H1 (cell line): ENCODE measurements at regions not wholly inside any gene's neighbourhood (a gene's known extent, or its start where the extent isn't known, plus 50 kb on each side); places are given as distances from the start of the nearest gene placed in this dataset.

Experiments
- CTCF ChIA-PET: fragments of 300-600 bp; sonication (Branson Sonifier 250); formaldehyde crosslinking; loops from one replicate; lab custom pipeline; 2021; ENCODE audit not compliant: partially characterized antibody; lab: Charles Lee
- POLR2A ChIA-PET: fragments of 300-600 bp; sonication (Branson Sonifier 250); formaldehyde crosslinking; loops from one replicate; lab custom pipeline; 2021; ENCODE audit warnings: inconsistent platforms; ENCODE audit not compliant: partially characterized antibody; lab: Charles Lee
- DNase-seq, 2 experiments: peaks; one replicate each; pipeline versions ENCODE4 v3.0.0 to v3.0.0-alpha.2; 2010 to 2022; ENCODE audit warnings: low spot score in 2 of 2, low read depth in 1 of 2, mixed read lengths in 1 of 2
- FAIRE-seq: peaks from 2 replicates; lab custom pipeline; 2011; peaks lifted over from hg19 to GRCh38; lab: Jason Lieb, UNC
- H2AFZ ChIP-seq: 2 replicates; pipeline ENCODE4 v1.8.1; 2012; ENCODE audit warnings: low read length, inconsistent platforms
- H2AK5ac ChIP-seq: 2 replicates; pipeline ENCODE4 v1.6.1; 2013; ENCODE audit warnings: low read depth, low read length
- H2BK120ac ChIP-seq: replicated peaks from 2 replicates; pipeline ENCODE3; 2013; ENCODE audit warnings: low read depth, low read length, inconsistent platforms
- H2BK12ac ChIP-seq: 2 replicates; pipeline ENCODE4 v1.6.1; 2013; ENCODE audit warnings: low read depth, low read length
- H2BK15ac ChIP-seq: 2 replicates; pipeline ENCODE4 v1.6.1; 2013; ENCODE audit warnings: low read length
- H2BK20ac ChIP-seq: 2 replicates; pipeline ENCODE4 v1.6.1; 2013; ENCODE audit warnings: low read length
- H2BK5ac ChIP-seq: 2 replicates; pipeline ENCODE4 v1.6.1; 2013; ENCODE audit warnings: low read depth, low read length
- H3K14ac ChIP-seq: 2 replicates; pipeline ENCODE4 v1.6.1; 2013; ENCODE audit warnings: inconsistent platforms; ENCODE audit not compliant: insufficient read length
- H3K18ac ChIP-seq: 2 replicates; pipeline ENCODE4 v1.6.1; 2013; ENCODE audit warnings: low read length; ENCODE audit errors: extremely low read depth
- H3K23ac ChIP-seq: 2 replicates; pipeline ENCODE4 v1.6.1; 2013; ENCODE audit warnings: inconsistent platforms; ENCODE audit not compliant: insufficient read length
- H3K23me2 ChIP-seq: 2 replicates; pipeline ENCODE4 v1.6.1; 2013; ENCODE audit warnings: low read depth, low read length
- H3K27ac ChIP-seq: 2 replicates; pipeline ENCODE4 v1.6.1; 2011; ENCODE audit warnings: low read depth, low read length, inconsistent platforms
- H3K27me3 ChIP-seq, 4 experiments: replicated peaks in 1 of 4; 1 replicate in 1 of 4; 2 replicates in 3 of 4; pipeline versions ENCODE4 v1.6.1 to v1.8.1; 2011 to 2013; ENCODE audit warnings: low read length in 3 of 4, mild to moderate bottlenecking in 3 of 4, inconsistent platforms in 2 of 4, mixed read lengths in 2 of 4, moderate library complexity in 1 of 4; ENCODE audit not compliant: control insufficient read depth in 3 of 4, insufficient read depth in 3 of 4; ENCODE audit errors: extremely low read depth in 1 of 4
- H3K36me3 ChIP-seq, 4 experiments: 2 replicates each; pipeline versions ENCODE4 v1.6.1 to v1.8.1; 2011 to 2013; ENCODE audit warnings: mild to moderate bottlenecking in 4 of 4, low read length in 3 of 4, moderate library complexity in 2 of 4, control low read depth in 1 of 4, inconsistent platforms in 1 of 4; ENCODE audit not compliant: insufficient read depth in 4 of 4, control insufficient read depth in 2 of 4
- H3K4ac ChIP-seq: replicated peaks from 2 replicates; pipeline ENCODE3; 2013; ENCODE audit warnings: low read length, low read depth, mixed read lengths, inconsistent platforms; ENCODE audit not compliant: insufficient read length
- H3K4me1 ChIP-seq, 4 experiments: replicated peaks in 1 of 4; 1 replicate in 1 of 4; 2 replicates in 3 of 4; pipeline versions ENCODE4 v1.6.1 to v1.8.1; 2011 to 2013; ENCODE audit warnings: low read length in 3 of 4, inconsistent platforms in 2 of 4, mixed read lengths in 1 of 4; ENCODE audit not compliant: insufficient read depth in 4 of 4, control insufficient read depth in 3 of 4
- H3K4me2 ChIP-seq, 2 experiments: 2 replicates each; pipeline versions ENCODE4 v1.6.1 to v1.8.1; 2011 to 2013; ENCODE audit warnings: low read depth in 2 of 2, low read length in 2 of 2, control low read depth in 1 of 2, inconsistent platforms in 1 of 2, mild to moderate bottlenecking in 1 of 2; ENCODE audit not compliant: insufficient read depth in 1 of 2
- H3K4me3 ChIP-seq, 4 experiments: fragments of 200-600, 300-600 bp in 1 of 4; sonication (generic), shearing (Covaris generic), sonication (Bioruptor Twin) in 1 of 4; 2 replicates each; pipeline versions ENCODE4 v1.5.1 to v1.8.1; 2011 to 2016; ENCODE audit warnings: low read length in 4 of 4, low read depth in 3 of 4, control low read depth in 2 of 4, inconsistent platforms in 2 of 4, mild to moderate bottlenecking in 2 of 4, mixed read lengths in 1 of 4, moderate library complexity in 1 of 4; ENCODE audit not compliant: insufficient read depth in 2 of 4; ENCODE audit errors: extremely low read depth in 1 of 4
- H3K56ac ChIP-seq: replicated peaks from 2 replicates; pipeline ENCODE3; 2013; ENCODE audit warnings: low read depth, mild to moderate bottlenecking, mixed read lengths, low read length, inconsistent platforms; ENCODE audit not compliant: insufficient read length
- H3K79me1 ChIP-seq: 2 replicates; pipeline ENCODE4 v1.6.1; 2013; ENCODE audit warnings: low read depth, low read length, control low read depth
- H3K79me2 ChIP-seq, 2 experiments: 2 replicates each; pipeline versions ENCODE4 v1.6.1 to v1.8.1; 2012 to 2013; ENCODE audit warnings: low read length in 2 of 2, mild to moderate bottlenecking in 2 of 2, inconsistent platforms in 1 of 2; ENCODE audit not compliant: insufficient read depth in 2 of 2, control insufficient read depth in 1 of 2
- H3K9ac ChIP-seq, 4 experiments: replicated peaks in 1 of 4; 1 replicate in 1 of 4; 2 replicates in 3 of 4; pipeline versions ENCODE4 v1.6.1 to v1.8.1; 2011 to 2013; ENCODE audit warnings: low read depth in 3 of 4, low read length in 3 of 4, control low read depth in 2 of 4, mild to moderate bottlenecking in 2 of 4, moderate library complexity in 2 of 4, inconsistent platforms in 1 of 4; ENCODE audit errors: extremely low read depth in 1 of 4
- H3K9me3 ChIP-seq, 2 experiments: 2 replicates each; pipeline versions ENCODE4 v1.6.1 to v1.8.1; 2012 to 2013; ENCODE audit warnings: mild to moderate bottlenecking in 2 of 2, moderate library complexity in 2 of 2, control low read depth in 1 of 2, inconsistent platforms in 1 of 2, low read depth in 1 of 2, low read length in 1 of 2, mixed read lengths in 1 of 2; ENCODE audit not compliant: insufficient read depth in 2 of 2
- H4K20me1 ChIP-seq, 2 experiments: replicated peaks in 1 of 2; 2 replicates each; pipeline versions ENCODE3 to v1.8.1; 2011 to 2013; ENCODE audit warnings: inconsistent platforms in 2 of 2, low read length in 2 of 2, mild to moderate bottlenecking in 1 of 2; ENCODE audit not compliant: insufficient read depth in 2 of 2, control insufficient read depth in 1 of 2
- H4K5ac ChIP-seq: 2 replicates; pipeline ENCODE4 v1.6.1; 2013; ENCODE audit warnings: low read length, low read depth, mixed read lengths, inconsistent platforms; ENCODE audit not compliant: insufficient read length
- H4K8ac ChIP-seq: 2 replicates; pipeline ENCODE4 v1.8.0; 2013; ENCODE audit warnings: mild to moderate bottlenecking, moderate library complexity, low read length, inconsistent platforms; ENCODE audit not compliant: insufficient read depth; ENCODE audit errors: extremely low read depth
- H4K91ac ChIP-seq: replicated peaks from 2 replicates; pipeline ENCODE3; 2013; ENCODE audit warnings: low read length, mixed read lengths, inconsistent platforms; ENCODE audit not compliant: insufficient read length
- BACH1 ChIP-seq: IDR thresholded peaks from 2 replicates; pipeline ENCODE4 v1.6.1; 2012; ENCODE audit warnings: low read length, improper control_type of control experiment
- BCL11A ChIP-seq, 2 experiments: IDR thresholded peaks; one replicate each; pipeline ENCODE4 v1.6.1; 2011; ENCODE audit warnings: low read depth in 2 of 2, low read length in 2 of 2, mild to moderate bottlenecking in 2 of 2
- CEBPB ChIP-seq: IDR thresholded peaks from 2 replicates; pipeline ENCODE4 v1.6.1; 2012; ENCODE audit warnings: low read depth, low read length
- EZH2 ChIP-seq: fragments of 200-600 bp; sonication (generic); IDR thresholded peaks from 2 replicates; pipeline ENCODE4 v1.7.1; 2012; ENCODE audit warnings: low read depth, mild to moderate bottlenecking, moderate library complexity, low read length, inconsistent platforms; ENCODE audit not compliant: severe bottlenecking
- FOSL1 ChIP-seq: IDR thresholded peaks from 2 replicates; pipeline ENCODE4 v1.6.1; 2011; ENCODE audit warnings: mild to moderate bottlenecking, low read depth, low read length, moderate library complexity; ENCODE audit not compliant: insufficient read depth
- HDAC2 ChIP-seq, 2 experiments: fragments of 300-600 bp in 1 of 2; sonication (generic) in 1 of 2; IDR thresholded peaks; 2 replicates each; pipeline ENCODE4 v1.6.1; 2011 to 2012; ENCODE audit warnings: low read depth in 2 of 2, low read length in 2 of 2, mild to moderate bottlenecking in 2 of 2, moderate library complexity in 2 of 2, borderline replicate concordance in 1 of 2, inconsistent platforms in 1 of 2
- PHF8 ChIP-seq: fragments of 200-600 bp; sonication (generic); conservative IDR thresholded peaks from 2 replicates; pipeline ENCODE4 v1.7.1; 2012; ENCODE audit warnings: low read depth, mild to moderate bottlenecking, inconsistent platforms, low read length, moderate library complexity
- POU5F1 ChIP-seq: IDR thresholded peaks from 2 replicates; pipeline ENCODE4 v1.6.1; 2011; ENCODE audit warnings: low read depth, mild to moderate bottlenecking, low read length, moderate library complexity
- RFX5 ChIP-seq: IDR thresholded peaks from 2 replicates; pipeline ENCODE4 v1.6.1; 2011; ENCODE audit warnings: low read depth, low read length, improper control_type of control experiment, borderline replicate concordance
- SP1 ChIP-seq: IDR thresholded peaks from 2 replicates; pipeline ENCODE4 v1.6.1; 2011; ENCODE audit warnings: low read depth, low read length
- TAF7 ChIP-seq: optimal IDR thresholded peaks from 2 replicates; pipeline ENCODE3; 2011; ENCODE audit warnings: low read depth, mild to moderate bottlenecking, inconsistent platforms, low read length, moderate library complexity, borderline replicate concordance
- TEAD4 ChIP-seq: IDR thresholded peaks from 2 replicates; pipeline ENCODE4 v1.6.1; 2012; ENCODE audit warnings: low read depth, low read length, inconsistent platforms, mixed read lengths
- WGBS, 2 experiments: shearing (Covaris generic) in 1 of 2; methylation state at CpG; one replicate each; pipeline versions ENCODE4 v1.1.6 to v1.1.7; 2013 to 2015; ENCODE audit warnings: low lambda C conversion rate in 2 of 2, mixed read lengths in 2 of 2, inconsistent platforms in 1 of 2, low coverage in 1 of 2, missing lambda C conversion rate in 1 of 2; ENCODE audit not compliant: insufficient replicate concordance in 2 of 2, insufficient coverage in 1 of 2, insufficient read length in 1 of 2; ENCODE audit errors: extremely low coverage in 1 of 2, missing lambda C conversion rate in 1 of 2; 5-methylcytosine and 5-hydroxymethylcytosine counted together

- H3K4me3 ChIP-seq = no peak overlapping the region
- ChIA-PET CTCF (interaction anchor here (1.3 kb wide), 1 partner anchor 11 kb away, joined by 4 read pairs; no protein-coding TSS in a partner anchor), POLR2A (no interaction called here)
- H2BK120ac ChIP-seq = no peak overlapping the region
- DNase-seq = no peak
- no peaks in the 10 kb centered on the region for H3K4me1 ChIP-seq
- no peaks in the 10 kb centered on the region for H3K9me3 ChIP-seq
- no peaks in the 10 kb centered on the region for H4K20me1 ChIP-seq
- no peak overlapping the region for H4K5ac ChIP-seq
- H3K27me3 ChIP-seq = no peaks in the 10 kb centered on the region; a peak in 1 of 7 replicates
- H3K23me2 ChIP-seq = no peaks in the 10 kb centered on the region
- H2BK12ac ChIP-seq = no peak overlapping the region
- H3K18ac ChIP-seq = no peak overlapping the region
- 90% methylated on average over 2 of the region's 2 CpGs; no CpG with 5 or more reads in 1 of the 2 experiments for whole genome bisulfite sequencing, 2 experiments
- H2BK20ac ChIP-seq = no peak overlapping the region
- no peak overlapping the region for H2BK15ac ChIP-seq
- H3K79me2 ChIP-seq = no peaks in the 10 kb centered on the region
- no peak overlapping the region for H3K56ac ChIP-seq
- H3K4me2 ChIP-seq = no peak overlapping the region
- H3K9ac ChIP-seq = no peak overlapping the region
- no peak overlapping the region for H4K91ac ChIP-seq
- no peaks in the 10 kb centered on the region for H3K79me1 ChIP-seq
- H3K23ac ChIP-seq = no peak overlapping the region
- no peak overlapping the region for H4K8ac ChIP-seq
- H3K27ac ChIP-seq = no peak overlapping the region
- no peak overlapping the region for H3K14ac ChIP-seq
- no peaks in the 10 kb centered on the region for H3K36me3 ChIP-seq
- H2BK5ac ChIP-seq = no peak overlapping the region
- no peak overlapping the region for H2AFZ ChIP-seq
- no peak for FAIRE-seq
- no peak overlapping the region for H2AK5ac ChIP-seq
- H3K4ac ChIP-seq = no peak overlapping the region
- TF ChIP-seq POU5F1 = no peak
- TF ChIP-seq SP1 = no peak
- TF ChIP-seq TAF7 = no peak
- TF ChIP-seq CEBPB = no peak
- TF ChIP-seq HDAC2 (IDR thresholded peaks at IDR 0.05; ENCODE audit: borderline replicate concordance in 1 of 2, low read depth in 2 of 2, low read length in 2 of 2) = no peak
- no peak for TF ChIP-seq PHF8
- TF ChIP-seq BACH1 = no peak
- no peak for TF ChIP-seq EZH2
- TF ChIP-seq BCL11A (IDR thresholded peaks at IDR 0.05; ENCODE audit: low read depth in 2 of 2, low read length in 2 of 2) = no peak
- TF ChIP-seq RFX5 = no peak
- TF ChIP-seq FOSL1 = no peak
- TF ChIP-seq TEAD4 = no peak
Observed at GRCh38 chr7:106593028-106593417, 67.9 kb downstream of the CCDC71L start.
